GM23248 (cell line): ENCODE measurements at regions not wholly inside any gene's neighbourhood (a gene's known extent, or its start where the extent isn't known, plus 50 kb on each side); places are given as distances from the start of the nearest gene placed in this dataset.

Experiments
- DNase-seq: peaks from one replicate; pipeline ENCODE4 v3.0.0-alpha.2; 2015
- H2AFZ ChIP-seq: fragments of 200-600 bp; sonication (generic); 2 replicates; pipeline ENCODE4 v1.6.1; 2016; ENCODE audit warnings: antibody characterized with exemption
- H3F3A ChIP-seq: fragments of 200-600 bp; sonication (generic); 2 replicates; pipeline ENCODE4 v1.6.1; 2016; ENCODE audit warnings: mild to moderate bottlenecking, antibody characterized with exemption, mixed run types; ENCODE audit not compliant: insufficient read depth
- H3K27ac ChIP-seq: fragments of 200-600 bp; sonication (generic); 2 replicates; pipeline ENCODE4 v1.5.1; 2016; ENCODE audit warnings: mild to moderate bottlenecking
- H3K27me3 ChIP-seq: fragments of 200-600 bp; sonication (generic); replicated peaks from 2 replicates; pipeline ENCODE4 v1.6.1; 2016; ENCODE audit warnings: mild to moderate bottlenecking; ENCODE audit not compliant: insufficient read depth
- H3K36me3 ChIP-seq: fragments of 200-600 bp; sonication (generic); 2 replicates; pipeline ENCODE4 v1.6.1; 2016; ENCODE audit warnings: low read depth, mild to moderate bottlenecking
- H3K4me1 ChIP-seq: fragments of 200-600 bp; sonication (generic); 2 replicates; pipeline ENCODE4 v1.6.1; 2016; ENCODE audit warnings: mild to moderate bottlenecking; ENCODE audit not compliant: insufficient read depth
- H3K4me2 ChIP-seq: fragments of 200-600 bp; sonication (generic); one replicate; pipeline ENCODE4 v1.6.1; 2016; ENCODE audit warnings: mild to moderate bottlenecking; ENCODE audit not compliant: unreplicated experiment
- H3K4me3 ChIP-seq: fragments of 200-600 bp; sonication (generic); 2 replicates; pipeline ENCODE4 v1.5.1; 2016; ENCODE audit warnings: mild to moderate bottlenecking
- H3K79me2 ChIP-seq: fragments of 200-600 bp; sonication (generic); 2 replicates; pipeline ENCODE4 v1.6.1; 2016; ENCODE audit warnings: mild to moderate bottlenecking; ENCODE audit not compliant: insufficient read depth
- H3K9ac ChIP-seq: fragments of 200-600 bp; sonication (generic); 2 replicates; pipeline ENCODE4 v1.6.1; 2016; ENCODE audit warnings: mild to moderate bottlenecking
- H3K9me2 ChIP-seq: fragments of 200-600 bp; sonication (generic); 2 replicates; pipeline ENCODE4 v1.6.1; 2016; ENCODE audit warnings: mixed run types, mild to moderate bottlenecking, moderate library complexity; ENCODE audit not compliant: insufficient read depth
- H3K9me3 ChIP-seq: fragments of 200-600 bp; sonication (generic); one replicate; pipeline ENCODE4 v1.6.1; 2017; ENCODE audit warnings: low read depth
- H4K20me1 ChIP-seq: fragments of 200-600 bp; sonication (generic); 2 replicates; pipeline ENCODE4 v1.6.0; 2016; ENCODE audit not compliant: insufficient read depth
- EZH2 ChIP-seq: fragments of 200-600 bp; sonication (generic); IDR thresholded peaks from 2 replicates; pipeline ENCODE4 v1.6.1; 2018; ENCODE audit warnings: antibody characterized with exemption, mild to moderate bottlenecking; ENCODE audit not compliant: insufficient read depth, poor library complexity, severe bottlenecking
- EZH2phosphoT487 ChIP-seq: fragments of 200-600 bp; sonication (generic); IDR thresholded peaks from 2 replicates; pipeline ENCODE4 v1.6.1; 2018; ENCODE audit warnings: antibody characterized with exemption, moderate library complexity, mild to moderate bottlenecking, low read depth; ENCODE audit not compliant: insufficient read depth
- WGBS, 2 experiments: methylation state at CpG; one replicate each; pipeline ENCODE4 v1.1.6; 2015 to 2017; ENCODE audit warnings: low lambda C conversion rate in 2 of 2, low coverage in 1 of 2; ENCODE audit errors: missing lambda C conversion rate in 2 of 2; 5-methylcytosine and 5-hydroxymethylcytosine counted together
- in situ Hi-C: fragments of 300-500 bp; cut with MboI; formaldehyde crosslinking; loops from 2 replicates; pipeline ENCODE4 v1.15.0; 2020

- in situ Hi-C loops, result no loop called here
- H3K79me2 ChIP-seq, result no peaks in the 10 kb centered on the region
- peaks cover 69% of the 10 kb centered on the region for H3K27me3 ChIP-seq
- H3K9me2 ChIP-seq, result no peaks in the 10 kb centered on the region
- whole genome bisulfite sequencing, 2 experiments, result 75% methylated on average over 4 of the region's 4 CpGs
- H3K36me3 ChIP-seq, result no peaks in the 10 kb centered on the region
- H2AFZ ChIP-seq, result no peak overlapping the region
- H3F3A ChIP-seq, result no peaks in the 10 kb centered on the region
- no peak overlapping the region for H3K9ac ChIP-seq
- no peak for DNase-seq
- no peaks in the 10 kb centered on the region for H3K9me3 ChIP-seq
- no peaks in the 10 kb centered on the region for H3K4me1 ChIP-seq
- no peak overlapping the region for H3K4me2 ChIP-seq
- H3K27ac ChIP-seq, result no peak overlapping the region
- H4K20me1 ChIP-seq, result no peaks in the 10 kb centered on the region
- TF ChIP-seq EZH2, result no peak
- TF ChIP-seq EZH2phosphoT487, result no peak
- no peak overlapping the region for H3K4me3 ChIP-seq
Measured at GRCh38 chr15:69631978-69632377, 179.4 kb downstream of the RPLP1 start.

DNA sequence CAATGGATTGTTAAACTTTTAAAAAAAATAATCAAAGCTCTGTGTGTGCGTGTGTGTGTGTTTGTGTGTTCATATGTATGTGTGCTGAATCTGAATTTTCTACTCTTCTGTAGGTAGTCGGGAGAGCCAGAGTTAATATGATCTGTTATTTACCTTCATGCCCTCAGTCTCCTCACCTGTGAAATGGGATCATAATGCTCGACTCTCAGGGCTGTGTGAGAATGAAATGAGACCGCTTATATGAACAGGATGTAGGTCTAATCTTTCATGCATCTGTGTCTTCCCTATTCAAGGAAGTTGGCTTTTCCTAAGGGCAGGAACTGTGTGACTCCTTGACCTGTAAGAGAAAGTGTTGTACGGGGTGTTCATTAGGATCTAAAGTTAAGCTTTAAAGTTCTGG is 182.2 kb downstream of the RPLP1 start:
- in situ Hi-C loops, result no loop called here
- no peak overlapping the region for H3K27ac ChIP-seq
- no peaks in the 10 kb centered on the region for H3K9me3 ChIP-seq
- no peak for DNase-seq
- H4K20me1 ChIP-seq, result no peaks in the 10 kb centered on the region
- peaks cover 56% of the 10 kb centered on the region; the same call in 1 of the 2 replicates for H3K27me3 ChIP-seq
- WGBS, 2 experiments, result 59 to 61% methylated on average over 5 of the region's 5 CpGs
- no peaks in the 10 kb centered on the region for H3K4me1 ChIP-seq
- H3F3A ChIP-seq, result no peaks in the 10 kb centered on the region
- H3K79me2 ChIP-seq, result no peaks in the 10 kb centered on the region
- H3K4me3 ChIP-seq, result no peak overlapping the region
- H2AFZ ChIP-seq, result no peak overlapping the region
- TF ChIP-seq EZH2 (no peak), EZH2phosphoT487 (no peak)
- no peaks in the 10 kb centered on the region for H3K9me2 ChIP-seq
- H3K9ac ChIP-seq, result no peak overlapping the region
- no peak overlapping the region for H3K4me2 ChIP-seq
- no peaks in the 10 kb centered on the region for H3K36me3 ChIP-seq

GRCh38 chr15:69636169-69636915 is 183.7 kb downstream of the RPLP1 start:
- no peak for DNase-seq
- Histone ChIP-seq H3K9me2 (no peaks in the 10 kb centered on the region), H3F3A (no peaks in the 10 kb centered on the region), H3K4me1 (no peaks in the 10 kb centered on the region), H3K27ac (no peak overlapping the region), H2AFZ (no peak overlapping the region), H3K4me2 (no peak overlapping the region), H3K4me3 (no peak overlapping the region), H3K27me3 (peaks cover 47% of the 10 kb centered on the region), H4K20me1 (no peaks in the 10 kb centered on the region), H3K79me2 (no peaks in the 10 kb centered on the region), H3K36me3 (no peaks in the 10 kb centered on the region), H3K9me3 (no peaks in the 10 kb centered on the region), H3K9ac (no peak overlapping the region)
- WGBS, 2 experiments, result 64 to 67% methylated on average over 10 of the region's 10 CpGs
- in situ Hi-C loops, result no loop called here
- TF ChIP-seq EZH2 (no peak), EZH2phosphoT487 (no peak)

GRCh38 chr15:69637818-69638217 is 185.2 kb downstream of the RPLP1 start:
- Histone ChIP-seq H3K79me2 (no peaks in the 10 kb centered on the region), H3K9me3 (no peaks in the 10 kb centered on the region), H2AFZ (no peak overlapping the region), H3F3A (no peaks in the 10 kb centered on the region), H3K4me3 (no peak overlapping the region), H3K4me2 (no peak overlapping the region), H3K27ac (no peak overlapping the region), H3K9ac (no peak overlapping the region), H3K36me3 (no peaks in the 10 kb centered on the region), H3K27me3 (peaks cover 38% of the 10 kb centered on the region), H3K4me1 (no peaks in the 10 kb centered on the region), H4K20me1 (no peaks in the 10 kb centered on the region), H3K9me2 (no peaks in the 10 kb centered on the region)
- WGBS, 2 experiments, result 32 to 35% methylated on average over 5 of the region's 5 CpGs
- TF ChIP-seq EZH2phosphoT487 (no peak), EZH2 (no peak)
- in situ Hi-C loops, result no loop called here
- no peak for DNase-seq

DNA sequence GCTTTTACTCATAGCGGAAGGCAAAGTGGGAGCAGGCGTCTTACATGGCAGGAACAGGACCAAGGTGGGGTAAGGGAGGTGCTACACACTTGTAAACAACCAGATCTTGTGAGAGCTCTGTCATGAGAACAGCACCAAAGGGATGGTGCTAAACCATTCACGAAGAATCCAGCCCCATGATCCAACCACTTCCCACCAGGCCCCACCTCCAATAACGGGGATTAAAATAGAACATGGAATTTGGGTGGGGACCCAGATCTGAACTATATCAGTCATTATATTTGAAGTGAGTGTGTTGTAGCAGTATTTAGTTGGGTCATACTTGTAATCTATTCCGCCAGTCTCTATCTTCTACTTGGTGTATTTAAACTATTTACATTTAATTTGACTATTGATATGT is 190.9 kb downstream of the RPLP1 start:
- H3K9me3 ChIP-seq, result no peaks in the 10 kb centered on the region
- no peak overlapping the region for H2AFZ ChIP-seq
- TF ChIP-seq EZH2phosphoT487 (no peak), EZH2 (no peak)
- no peaks in the 10 kb centered on the region for H3F3A ChIP-seq
- 75 to 78% methylated on average over 5 of the region's 5 CpGs for WGBS, 2 experiments
- H3K9ac ChIP-seq, result no peak overlapping the region
- peaks cover 54% of the 10 kb centered on the region for H3K27me3 ChIP-seq
- H3K9me2 ChIP-seq, result no peaks in the 10 kb centered on the region
- H3K4me2 ChIP-seq, result no peak overlapping the region
- in situ Hi-C loops, result no loop called here
- H3K27ac ChIP-seq, result no peak overlapping the region
- no peaks in the 10 kb centered on the region for H3K36me3 ChIP-seq
- no peak for DNase-seq
- no peaks in the 10 kb centered on the region for H3K79me2 ChIP-seq
- H4K20me1 ChIP-seq, result no peaks in the 10 kb centered on the region
- H3K4me3 ChIP-seq, result no peak overlapping the region
- no peaks in the 10 kb centered on the region for H3K4me1 ChIP-seq
